Suprapubic skin (tissue), 3 donors: ENCODE measurements at regions not wholly inside any gene's neighbourhood (a gene's known extent, or its start where the extent isn't known, plus 50 kb on each side); places are given as distances from the start of the nearest gene placed in this dataset.

Source experiments
- POLR2A ChIP-seq, 2 donors: fragments of 450-650 bp; IDR thresholded peaks; one replicate each; pipeline ENCODE4 v1.6.1; 2017; ENCODE audit warnings: antibody characterized with exemption in 2 of 2, mild to moderate bottlenecking in 2 of 2, moderate library complexity in 2 of 2
- TF ChIP-seq, protein P1 (sequence below), 2 donors: fragments of 200-600 bp in 1 of 2; fragments of 450-650 bp in 1 of 2; sonication (generic) in 1 of 2; IDR thresholded peaks; one replicate each; pipeline ENCODE4 v1.5.1; 2016 to 2019; ENCODE audit warnings: antibody characterized with exemption in 2 of 2, mild to moderate bottlenecking in 1 of 2, moderate library complexity in 1 of 2

DNA sequence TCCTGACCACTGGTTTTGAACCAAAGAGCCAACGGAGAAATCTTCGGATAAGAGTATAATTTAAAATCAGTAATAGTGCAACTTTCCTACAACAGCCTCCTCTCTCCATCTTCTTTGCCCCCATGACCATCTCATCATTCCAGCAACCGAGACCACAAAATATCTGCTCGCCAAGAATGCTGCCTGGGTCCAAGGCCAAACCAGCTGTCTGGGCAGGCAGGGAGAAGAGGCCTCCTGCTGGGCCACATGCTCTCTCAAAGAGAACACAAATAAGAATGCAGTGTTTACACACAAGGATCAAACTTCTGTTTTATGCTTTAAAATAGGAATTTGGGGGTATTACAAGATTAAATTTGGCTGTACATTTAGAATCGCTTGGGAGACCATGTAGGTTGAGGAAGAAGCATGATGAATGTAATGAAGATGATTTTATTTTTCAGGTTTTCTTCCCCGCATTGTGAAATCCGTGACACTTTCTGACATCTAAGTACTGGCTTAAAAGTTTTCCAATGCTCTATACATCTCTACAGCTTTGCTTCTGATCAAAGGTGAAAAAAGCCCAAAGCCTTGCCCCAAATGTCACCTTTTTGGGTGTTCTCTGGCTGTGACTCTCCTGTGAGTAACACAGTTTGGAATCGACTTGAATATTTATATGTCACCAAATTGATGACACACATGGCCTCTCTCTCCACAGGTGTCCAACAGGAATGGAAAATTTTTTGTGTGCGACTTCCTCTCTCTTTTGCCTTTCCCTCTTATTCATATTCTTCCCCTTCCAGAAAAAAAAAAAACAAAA, 79.4 kb upstream of the PROKR2 start:
- TF ChIP-seq, protein P1, sequence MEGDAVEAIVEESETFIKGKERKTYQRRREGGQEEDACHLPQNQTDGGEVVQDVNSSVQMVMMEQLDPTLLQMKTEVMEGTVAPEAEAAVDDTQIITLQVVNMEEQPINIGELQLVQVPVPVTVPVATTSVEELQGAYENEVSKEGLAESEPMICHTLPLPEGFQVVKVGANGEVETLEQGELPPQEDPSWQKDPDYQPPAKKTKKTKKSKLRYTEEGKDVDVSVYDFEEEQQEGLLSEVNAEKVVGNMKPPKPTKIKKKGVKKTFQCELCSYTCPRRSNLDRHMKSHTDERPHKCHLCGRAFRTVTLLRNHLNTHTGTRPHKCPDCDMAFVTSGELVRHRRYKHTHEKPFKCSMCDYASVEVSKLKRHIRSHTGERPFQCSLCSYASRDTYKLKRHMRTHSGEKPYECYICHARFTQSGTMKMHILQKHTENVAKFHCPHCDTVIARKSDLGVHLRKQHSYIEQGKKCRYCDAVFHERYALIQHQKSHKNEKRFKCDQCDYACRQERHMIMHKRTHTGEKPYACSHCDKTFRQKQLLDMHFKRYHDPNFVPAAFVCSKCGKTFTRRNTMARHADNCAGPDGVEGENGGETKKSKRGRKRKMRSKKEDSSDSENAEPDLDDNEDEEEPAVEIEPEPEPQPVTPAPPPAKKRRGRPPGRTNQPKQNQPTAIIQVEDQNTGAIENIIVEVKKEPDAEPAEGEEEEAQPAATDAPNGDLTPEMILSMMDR (IDR thresholded peaks at IDR 0.05) = no peak
- no peak for TF ChIP-seq POLR2A (IDR thresholded peaks at IDR 0.05)
